Caco-2 (cell line): ENCODE measurements at regions not wholly inside any gene's neighbourhood (a gene's known extent, or its start where the extent isn't known, plus 50 kb on each side); places are given as distances from the start of the nearest gene placed in this dataset.

Source experiments
- BruUV-seq: library from RNA; stranded (reverse); fragments of 400-500 nt; replicated peaks from 2 replicates; lab custom pipeline; 2021; lab: Mats Ljungman, UMichigan
- CTCF ChIA-PET: fragments of 300-600 bp; sonication (Branson Sonifier 250); formaldehyde crosslinking; loops from one replicate; lab custom pipeline; 2022; ENCODE audit warnings: antibody characterized with exemption; lab: Charles Lee
- POLR2A ChIA-PET: fragments of 300-600 bp; sonication (Branson Sonifier 250); formaldehyde crosslinking; loops from one replicate; lab custom pipeline; 2022; ENCODE audit warnings: antibody characterized with exemption; lab: Charles Lee
- DNase-seq, 2 experiments: peaks; one replicate each; pipeline versions ENCODE4 v3.0.0 to v3.0.0-alpha.2; 2020 to 2022
- H3K27me3 ChIP-seq: replicated peaks from 2 replicates; pipeline ENCODE4 v1.6.0; 2011; ENCODE audit warnings: low read length; ENCODE audit not compliant: control insufficient read depth, insufficient read depth
- H3K36me3 ChIP-seq: 2 replicates; pipeline ENCODE4 v1.5.1; 2011; ENCODE audit warnings: low read length; ENCODE audit not compliant: control insufficient read depth, insufficient read depth
- H3K4me1 ChIP-seq: fragments of 250-450 bp; sonication (Bioruptor Pico); 2 replicates; pipeline ENCODE4 v1.5.1; 2020; ENCODE audit warnings: mild to moderate bottlenecking
- H3K4me3 ChIP-seq: 2 replicates; pipeline ENCODE4 v1.5.1; 2011; ENCODE audit warnings: low read depth, mild to moderate bottlenecking, control low read depth, low read length
- H3K9me3 ChIP-seq: fragments of 250-450 bp; sonication (Bioruptor Pico); 2 replicates; pipeline ENCODE4 v1.5.1; 2020; ENCODE audit warnings: mild to moderate bottlenecking, moderate library complexity
- H3K27ac Mint-ChIP-seq: one replicate; pipeline ENCODE4 v1.8.0; 2022; ENCODE audit warnings: mixed read lengths; ENCODE audit not compliant: unreplicated experiment
- H3K27me3 Mint-ChIP-seq: one replicate; pipeline ENCODE4 v1.8.0; 2022; ENCODE audit warnings: mixed read lengths; ENCODE audit not compliant: insufficient read depth, unreplicated experiment
- H3K36me3 Mint-ChIP-seq: one replicate; pipeline ENCODE4 v1.8.0; 2022; ENCODE audit warnings: mild to moderate bottlenecking, mixed read lengths; ENCODE audit not compliant: insufficient read depth, unreplicated experiment
- H3K4me1 Mint-ChIP-seq: one replicate; pipeline ENCODE4 v1.8.0; 2022; ENCODE audit warnings: low read depth, mixed read lengths; ENCODE audit not compliant: unreplicated experiment
- H3K4me3 Mint-ChIP-seq: one replicate; pipeline ENCODE4 v1.8.0; 2022; ENCODE audit warnings: mild to moderate bottlenecking, moderate library complexity, mixed read lengths; ENCODE audit not compliant: unreplicated experiment
- H3K9me3 Mint-ChIP-seq: one replicate; pipeline ENCODE4 v1.8.0; 2022; ENCODE audit warnings: mixed read lengths; ENCODE audit not compliant: unreplicated experiment
- CTCF ChIP-seq, 2 experiments: fragments of 200-600 bp in 1 of 2; IDR thresholded peaks; 1 replicate in 1 of 2; 2 replicates in 1 of 2; pipeline versions ENCODE4 v1.5.1 to v1.8.0; 2011 to 2022; ENCODE audit warnings: antibody characterized with exemption in 1 of 2, control low read depth in 1 of 2, inconsistent platforms in 1 of 2, low read depth in 1 of 2, low read length in 1 of 2, mild to moderate bottlenecking in 1 of 2, moderate library complexity in 1 of 2; ENCODE audit not compliant: insufficient read depth in 1 of 2, severe bottlenecking in 1 of 2, unreplicated experiment in 1 of 2
- intact Hi-C: fragments of 100-400 bp; cut with micrococcal nuclease; formaldehyde crosslinking; loops from one replicate; pipeline ENCODE4 v1.10.0; 2022; ENCODE audit not compliant: unreplicated experiment

GRCh38 chr4:132132433-132132832 lies 1016.7 kb upstream of the PCDH10 start:
- DNase-seq: no peak
- no peaks in the 10 kb centered on the region for H3K27me3 Mint-ChIP-seq
- no peaks in the 10 kb centered on the region for H3K9me3 Mint-ChIP-seq
- Histone ChIP-seq H3K4me1 (no peaks in the 10 kb centered on the region), H3K36me3 (no peaks in the 10 kb centered on the region), H3K4me3 (no peak overlapping the region), H3K27me3 (no peaks in the 10 kb centered on the region), H3K9me3 (no peaks in the 10 kb centered on the region)
- no peaks in the 10 kb centered on the region for H3K4me1 Mint-ChIP-seq
- H3K4me3 Mint-ChIP-seq: no peak overlapping the region
- H3K27ac Mint-ChIP-seq: no peak overlapping the region
- no peak for TF ChIP-seq CTCF (IDR thresholded peaks at IDR 0.05; ENCODE audit: insufficient read depth in 1 of 2, low read depth in 1 of 2, low read length in 1 of 2, severe bottlenecking in 1 of 2, unreplicated experiment in 1 of 2)
- POLR2A ChIA-PET: no interaction called here
- CTCF ChIA-PET: no interaction called here
- intact Hi-C loops: no loop called here
- no TSS peak for BruUV-seq
- no peaks in the 10 kb centered on the region for H3K36me3 Mint-ChIP-seq

- H3K4me3 Mint-ChIP-seq: no peak overlapping the region
- H3K9me3 Mint-ChIP-seq: peaks cover 15% of the 10 kb centered on the region
- CTCF ChIA-PET: no interaction called here
- TF ChIP-seq CTCF (IDR thresholded peaks at IDR 0.05; ENCODE audit: insufficient read depth in 1 of 2, low read depth in 1 of 2, low read length in 1 of 2, severe bottlenecking in 1 of 2, unreplicated experiment in 1 of 2): no peak
- POLR2A ChIA-PET: no interaction called here
- H3K4me1 Mint-ChIP-seq: no peaks in the 10 kb centered on the region
- DNase-seq: no peak
- intact Hi-C loops: no loop called here
- H3K27me3 ChIP-seq: no peaks in the 10 kb centered on the region
- no peaks in the 10 kb centered on the region for H3K9me3 ChIP-seq
- no peaks in the 10 kb centered on the region for H3K27me3 Mint-ChIP-seq
- H3K36me3 Mint-ChIP-seq: no peaks in the 10 kb centered on the region
- BruUV-seq: no TSS peak
- no peak overlapping the region for H3K27ac Mint-ChIP-seq
- no peaks in the 10 kb centered on the region for H3K4me1 ChIP-seq
- no peak overlapping the region for H3K4me3 ChIP-seq
- no peaks in the 10 kb centered on the region for H3K36me3 ChIP-seq
Observed at GRCh38 chr4:132169660-132170059, 979.4 kb upstream of the PCDH10 start.

- no peaks in the 10 kb centered on the region for H3K36me3 ChIP-seq
- no peaks in the 10 kb centered on the region for H3K9me3 ChIP-seq
- no peak overlapping the region for H3K27ac Mint-ChIP-seq
- no peaks in the 10 kb centered on the region for H3K27me3 ChIP-seq
- no peaks in the 10 kb centered on the region for H3K36me3 Mint-ChIP-seq
- no peak overlapping the region for H3K4me3 ChIP-seq
- H3K4me1 ChIP-seq: no peaks in the 10 kb centered on the region
- H3K4me1 Mint-ChIP-seq: no peaks in the 10 kb centered on the region
- BruUV-seq: no TSS peak
- no peak overlapping the region for H3K4me3 Mint-ChIP-seq
- H3K9me3 Mint-ChIP-seq: no peaks in the 10 kb centered on the region
- no peaks in the 10 kb centered on the region for H3K27me3 Mint-ChIP-seq
- intact Hi-C loops: no loop called here
- POLR2A ChIA-PET: no interaction called here
- no peak for TF ChIP-seq CTCF (IDR thresholded peaks at IDR 0.05; ENCODE audit: insufficient read depth in 1 of 2, low read depth in 1 of 2, low read length in 1 of 2, severe bottlenecking in 1 of 2, unreplicated experiment in 1 of 2)
- DNase-seq: no peak
- CTCF ChIA-PET: no interaction called here
Observed at GRCh38 chr4:132180020-132180427, 969.1 kb upstream of the PCDH10 start.
